Esophagus muscularis mucosa (tissue), 4 donors: ENCODE measurements at regions not wholly inside any gene's neighbourhood (a gene's known extent, or its start where the extent isn't known, plus 50 kb on each side); places are given as distances from the start of the nearest gene placed in this dataset.
A peak's percentile ranks its signal among the peaks of the same experiment; 100 is the strongest.
"Not testable (repeated sequence)": the region's sequence is repeated elsewhere in the genome, so short reads cannot be mapped to it uniquely, and the experiment has no call there.

Experiments
- DNase-seq: peaks from one replicate; pipeline ENCODE4 v3.0.0-alpha.2; 2017; ENCODE audit errors: extremely low spot score
- H3K27ac ChIP-seq, 4 donors: fragments of 200-600 bp; sonication (generic); replicated peaks in 1 of 4; 1 replicate in 3 of 4; 2 replicates in 1 of 4; pipeline ENCODE4 v1.5.1; 2016 to 2019; ENCODE audit warnings: mild to moderate bottlenecking in 1 of 4
- H3K27me3 ChIP-seq, 4 donors: fragments of 200-600 bp; sonication (generic); one replicate each; pipeline versions ENCODE4 v1.5.1 to v1.6.0; 2016 to 2019
- H3K36me3 ChIP-seq, 4 donors: fragments of 200-600 bp; sonication (generic); one replicate each; pipeline ENCODE4 v1.5.1; 2016 to 2019
- H3K4me1 ChIP-seq, 4 donors: fragments of 200-600 bp; sonication (generic); one replicate each; pipeline ENCODE4 v1.5.1; 2016 to 2019
- H3K4me3 ChIP-seq, 4 donors: fragments of 200-600 bp; sonication (generic); 1 replicate in 2 of 4; 2 replicates in 2 of 4; pipeline ENCODE4 v1.5.1; 2016 to 2019; ENCODE audit warnings: mild to moderate bottlenecking in 4 of 4, moderate library complexity in 1 of 4
- H3K9me3 ChIP-seq, 4 donors: fragments of 200-600 bp; sonication (generic); 1 replicate in 3 of 4; 2 replicates in 1 of 4; pipeline ENCODE4 v1.5.1; 2016 to 2019
- CTCF ChIP-seq, 3 experiments: fragments of 200-600 bp in 2 of 3; fragments of 450-650 bp in 1 of 3; sonication (generic) in 2 of 3; IDR thresholded peaks; one replicate each; pipeline ENCODE4 v1.5.1; 2017 to 2019; ENCODE audit warnings: antibody characterized with exemption in 3 of 3, mild to moderate bottlenecking in 2 of 3, moderate library complexity in 1 of 3
- WGBS: methylation state at CpG from one replicate; pipeline ENCODE4 v1.1.5; 2018; 5-methylcytosine and 5-hydroxymethylcytosine counted together
- intact Hi-C: fragments of 100-400 bp; cut with DNase I; formaldehyde crosslinking; loops from one replicate; pipeline ENCODE4 v1.15.1; 2023
- small RNA-seq, 3 donors: library from RNA; depleted of rRNA; stranded (forward); fragments of <200 nt; gene quantifications; one replicate each; pipeline ENCODE3, GENCODE V24; 2016

GRCh38 chr2:242117305-242117704, 247.8 kb downstream of the RTP5 start:
- H3K27me3 ChIP-seq, H3K4me3 ChIP-seq, H3K27ac ChIP-seq, intact Hi-C loops, H3K4me1 ChIP-seq, DNase-seq, H3K9me3 ChIP-seq, H3K36me3 ChIP-seq: not testable (repeated sequence)
- no CpG with 5 or more reads among the region's 3 CpGs for WGBS

GRCh38 chr2:242119682-242120081, 250.2 kb downstream of the RTP5 start:
- H3K4me3 ChIP-seq, H3K27ac ChIP-seq, H3K4me1 ChIP-seq, intact Hi-C loops, H3K27me3 ChIP-seq, H3K36me3 ChIP-seq, H3K9me3 ChIP-seq: not testable (repeated sequence)
- peak; percentile 39 for DNase-seq
- 69% methylated on average over 3 of the region's 5 CpGs for WGBS

GRCh38 chr2:242130682-242131081, 261.2 kb downstream of the RTP5 start:
- H3K4me1 ChIP-seq, DNase-seq, H3K9me3 ChIP-seq, H3K27me3 ChIP-seq, intact Hi-C loops, H3K27ac ChIP-seq, H3K4me3 ChIP-seq, H3K36me3 ChIP-seq: not testable (repeated sequence)
- 94% methylated on average over 3 of the region's 3 CpGs for WGBS

- H3K9me3 ChIP-seq, H3K36me3 ChIP-seq, DNase-seq, H3K4me1 ChIP-seq, H3K27me3 ChIP-seq, intact Hi-C loops, H3K27ac ChIP-seq, H3K4me3 ChIP-seq: not testable (repeated sequence)
- TF ChIP-seq CTCF (IDR thresholded peaks at IDR 0.05) = peak in 1 of 3 experiments; percentile 44
- 0% methylated on average over 2 of the region's 2 CpGs for WGBS
Observed at GRCh38 chr2:242159921-242160320, 290.4 kb downstream of the RTP5 start.

GRCh38 chr2:242165115-242165514, 295.6 kb downstream of the RTP5 start:
- H3K9me3 ChIP-seq, H3K27me3 ChIP-seq, intact Hi-C loops, H3K4me3 ChIP-seq, H3K4me1 ChIP-seq, DNase-seq, H3K36me3 ChIP-seq, H3K27ac ChIP-seq: not testable (repeated sequence)

GRCh38 chr2:242171290-242171689, 301.8 kb downstream of the RTP5 start:
- H3K36me3 ChIP-seq, H3K9me3 ChIP-seq, intact Hi-C loops, H3K4me3 ChIP-seq, H3K27me3 ChIP-seq, H3K4me1 ChIP-seq, DNase-seq, H3K27ac ChIP-seq: not testable (repeated sequence)
- WGBS = 86% methylated on average over 4 of the region's 4 CpGs

Small RNAs in the stretch of these regions (small RNA-seq; reads per million reads assigned to genes)
- gene CICP10 = 0 reads per million in 3 donors
- 0 reads per million in 3 donors for gene SEPT14P2
